Endothelial cell of umbilical vein (primary cell): ENCODE measurements at regions not wholly inside any gene's neighbourhood (a gene's known extent, or its start where the extent isn't known, plus 50 kb on each side); places are given as distances from the start of the nearest gene placed in this dataset.
"Not testable (repeated sequence)": the region's sequence is repeated elsewhere in the genome, so short reads cannot be mapped to it uniquely, and the experiment has no call there.

Experiments
- BruUV-seq: library from RNA; stranded (reverse); fragments of 400-500 nt; replicated peaks from 2 replicates; lab custom pipeline; 2021; lab: Mats Ljungman, UMichigan
- CTCF ChIA-PET: fragments of 300-600, 350-600 bp; sonication (Branson Sonifier 250); formaldehyde crosslinking; loops from one replicate; lab custom pipeline; 2021; ENCODE audit warnings: antibody characterized with exemption, inconsistent platforms; lab: Charles Lee
- POLR2A ChIA-PET: fragments of 300-600, 350-600 bp; sonication (Branson Sonifier 250); formaldehyde crosslinking; loops from one replicate; lab custom pipeline; 2021; ENCODE audit warnings: antibody characterized with exemption, inconsistent platforms; lab: Charles Lee
- DNase-seq: peaks from one replicate; pipeline ENCODE4 v3.0.0-alpha.2; 2011; ENCODE audit warnings: low read depth, low spot score
- FAIRE-seq: peaks from 2 replicates; lab custom pipeline; 2011; peaks lifted over from hg19 to GRCh38; lab: Jason Lieb, UNC
- H2AFZ ChIP-seq: 2 replicates; pipeline ENCODE4 v1.6.0; 2012; ENCODE audit warnings: low read depth, low read length, control low read depth, inconsistent platforms
- H3K27ac ChIP-seq: 2 replicates; pipeline ENCODE4 v1.5.1; 2011; ENCODE audit warnings: low read depth, mild to moderate bottlenecking, control low read depth, low read length, moderate library complexity; ENCODE audit not compliant: insufficient read depth
- H3K27me3 ChIP-seq, 2 experiments: 2 replicates each; pipeline versions ENCODE4 v1.6.0 to v1.6.1; 2011; ENCODE audit warnings: low read length in 2 of 2, mixed read lengths in 1 of 2; ENCODE audit not compliant: control insufficient read depth in 2 of 2, insufficient read depth in 2 of 2
- H3K36me3 ChIP-seq, 2 experiments: 2 replicates in 1 of 2; 3 replicates in 1 of 2; pipeline ENCODE4 v1.5.1; 2011; ENCODE audit warnings: low read length in 2 of 2, mild to moderate bottlenecking in 1 of 2, moderate library complexity in 1 of 2; ENCODE audit not compliant: control insufficient read depth in 2 of 2, insufficient read depth in 2 of 2; ENCODE audit errors: extremely low read depth in 1 of 2
- H3K4me1 ChIP-seq: 3 replicates; pipeline ENCODE4 v1.5.1; 2011; ENCODE audit warnings: mild to moderate bottlenecking, low read length; ENCODE audit not compliant: control insufficient read depth, insufficient read depth; ENCODE audit errors: extremely low read depth
- H3K4me2 ChIP-seq: 2 replicates; pipeline ENCODE4 v1.6.1; 2011; ENCODE audit warnings: low read length, control low read depth, mixed read lengths; ENCODE audit not compliant: insufficient read depth
- H3K4me3 ChIP-seq, 3 experiments: fragments of 200-600 bp in 1 of 3; sonication (generic), shearing (Covaris generic) in 1 of 3; replicated peaks in 1 of 3; 2 replicates each; pipeline ENCODE4 v1.5.1; 2011 to 2016; ENCODE audit warnings: control low read depth in 3 of 3, low read length in 3 of 3, mild to moderate bottlenecking in 2 of 3, inconsistent platforms in 1 of 3, low read depth in 1 of 3, moderate library complexity in 1 of 3; ENCODE audit not compliant: insufficient read depth in 1 of 3
- H3K79me2 ChIP-seq: 2 replicates; pipeline ENCODE4 v1.6.0; 2012; ENCODE audit warnings: low read length, inconsistent platforms; ENCODE audit not compliant: control insufficient read depth, insufficient read depth
- H3K9ac ChIP-seq: replicated peaks from 2 replicates; pipeline ENCODE3; 2011; ENCODE audit warnings: low read length, control low read depth; ENCODE audit not compliant: insufficient read depth; ENCODE audit errors: extremely low read depth
- H3K9me1 ChIP-seq: replicated peaks from 3 replicates; pipeline ENCODE4 v1.6.0; 2011; ENCODE audit warnings: mild to moderate bottlenecking, low read length; ENCODE audit not compliant: control insufficient read depth, insufficient read depth; ENCODE audit errors: extremely low read depth
- H3K9me3 ChIP-seq: replicated peaks from 2 replicates; pipeline ENCODE4 v1.5.1; 2012; ENCODE audit warnings: low read length, inconsistent platforms; ENCODE audit not compliant: control insufficient read depth, insufficient read depth
- H4K20me1 ChIP-seq: replicated peaks from 2 replicates; pipeline ENCODE3; 2011; ENCODE audit warnings: mild to moderate bottlenecking, low read length; ENCODE audit not compliant: control insufficient read depth, insufficient read depth; ENCODE audit errors: extremely low read depth
- EZH2 ChIP-seq: IDR thresholded peaks from 2 replicates; pipeline ENCODE4 v1.6.1; 2012; ENCODE audit warnings: borderline replicate concordance, low read depth, mild to moderate bottlenecking, moderate library complexity, low read length, inconsistent platforms; ENCODE audit not compliant: severe bottlenecking
- FOS ChIP-seq: IDR thresholded peaks from 2 replicates; pipeline ENCODE4 v1.6.1; 2011; ENCODE audit warnings: mild to moderate bottlenecking, low read length, moderate library complexity, borderline replicate concordance; ENCODE audit not compliant: insufficient read depth
- GATA2 ChIP-seq: IDR thresholded peaks from 2 replicates; pipeline ENCODE4 v1.7.0; 2011; ENCODE audit warnings: low read depth, mild to moderate bottlenecking, moderate library complexity, mixed read lengths, low read length; ENCODE audit not compliant: insufficient read length, insufficient read depth
- JUN ChIP-seq: IDR thresholded peaks from 2 replicates; pipeline ENCODE4 v1.6.1; 2011; ENCODE audit warnings: borderline replicate concordance, low read depth; ENCODE audit not compliant: insufficient read length, insufficient read depth
- MYC ChIP-seq: IDR thresholded peaks from one replicate; pipeline ENCODE4 v1.6.1; 2011; ENCODE audit warnings: mild to moderate bottlenecking, low read depth, low read length
- POLR2A ChIP-seq: IDR thresholded peaks from 2 replicates; pipeline ENCODE4 v1.6.1; 2012; ENCODE audit warnings: low read depth, mild to moderate bottlenecking, control low read depth, low read length
- POLR2AphosphoS5 ChIP-seq: IDR thresholded peaks from 2 replicates; pipeline ENCODE4 v1.6.1; 2012; ENCODE audit warnings: low read depth, mild to moderate bottlenecking, control low read depth, low read length, moderate library complexity; ENCODE audit not compliant: insufficient read depth
- dilution Hi-C: fragments of 300-500 bp; cut with MboI; formaldehyde crosslinking; loops from one replicate; pipeline ENCODE4 v1.15.0; 2019; ENCODE audit warnings: low sequenced_read_pairs; ENCODE audit not compliant: extremely low pct_ligation_motif_present
- intact Hi-C: fragments of 100-400 bp; cut with micrococcal nuclease; formaldehyde crosslinking; loops from one replicate; pipeline ENCODE4 v1.10.0; 2022
- TF ChIP-seq, protein P1 (sequence below), 2 donors: IDR thresholded peaks; 1 replicate in 1 of 2; 2 replicates in 1 of 2; pipeline ENCODE4 v1.5.1; 2011; ENCODE audit warnings: low read length in 2 of 2, mild to moderate bottlenecking in 2 of 2, moderate library complexity in 2 of 2, control low read depth in 1 of 2, inconsistent platforms in 1 of 2, low read depth in 1 of 2; ENCODE audit not compliant: insufficient read depth in 1 of 2; ENCODE audit errors: extremely low read depth in 1 of 2
- TF ChIP-seq, protein P2 (sequence below): IDR thresholded peaks from 2 replicates; pipeline ENCODE4 v1.6.1; 2011; ENCODE audit not compliant: insufficient read depth, insufficient read length

DNA sequence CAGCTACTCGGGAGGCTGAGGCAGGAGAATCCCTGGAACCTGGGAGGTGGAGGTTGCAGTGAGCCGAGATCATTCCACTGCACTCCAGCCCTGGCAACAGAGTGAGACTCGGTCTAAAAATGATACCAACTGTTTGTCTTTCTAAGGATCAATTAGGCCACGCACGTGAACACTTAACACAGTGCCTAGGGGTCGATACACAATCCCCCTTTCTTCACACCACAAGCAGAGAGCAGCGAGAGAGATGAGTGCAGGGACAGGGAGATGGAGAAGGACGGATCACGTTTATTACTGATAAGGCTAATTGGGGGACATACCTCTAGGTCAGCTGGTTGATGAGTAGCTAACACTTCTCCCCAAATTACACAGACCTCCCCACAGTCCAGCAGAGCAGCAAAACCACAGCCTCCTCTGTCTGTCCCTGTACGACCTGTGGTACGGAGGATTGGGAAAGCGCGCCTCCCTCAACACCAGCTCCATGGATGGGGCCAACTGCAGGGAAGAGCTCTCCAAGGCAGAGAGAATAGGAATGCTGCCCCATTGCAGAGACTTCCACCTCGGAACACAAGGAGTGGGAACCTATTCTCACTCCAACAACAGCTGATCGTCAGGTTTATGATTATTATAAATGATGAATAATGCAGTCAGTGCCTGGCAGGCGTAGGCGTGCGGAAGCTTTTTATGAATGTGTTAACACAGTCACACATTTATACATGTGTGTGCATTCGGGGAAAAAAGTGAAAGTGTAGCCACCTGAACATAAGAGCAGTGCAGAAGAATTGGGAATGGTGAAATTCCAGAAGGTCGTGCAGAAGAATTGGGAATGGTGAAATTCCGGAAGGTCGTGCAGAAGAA lies 155.1 kb downstream of the C16orf95 start:
- H2AFZ ChIP-seq: no peak overlapping the region
- FAIRE-seq (no peak), DNase-seq (no peak)
- no peak overlapping the region for H3K4me3 ChIP-seq
- H3K4me1 ChIP-seq: no peaks in the 10 kb centered on the region
- H3K27me3 ChIP-seq: peaks cover 7 to 11% of the 10 kb centered on the region in 2 experiments
- H3K27ac ChIP-seq: no peak overlapping the region
- no TSS peak for BruUV-seq
- no peaks in the 10 kb centered on the region for H4K20me1 ChIP-seq
- H3K9me3 ChIP-seq: no peaks in the 10 kb centered on the region
- TF ChIP-seq POLR2A (no peak), GATA2 (no peak), FOS (no peak), JUN (no peak), MYC (no peak), EZH2 (no peak), POLR2AphosphoS5 (no peak)
- TF ChIP-seq, protein P1, sequence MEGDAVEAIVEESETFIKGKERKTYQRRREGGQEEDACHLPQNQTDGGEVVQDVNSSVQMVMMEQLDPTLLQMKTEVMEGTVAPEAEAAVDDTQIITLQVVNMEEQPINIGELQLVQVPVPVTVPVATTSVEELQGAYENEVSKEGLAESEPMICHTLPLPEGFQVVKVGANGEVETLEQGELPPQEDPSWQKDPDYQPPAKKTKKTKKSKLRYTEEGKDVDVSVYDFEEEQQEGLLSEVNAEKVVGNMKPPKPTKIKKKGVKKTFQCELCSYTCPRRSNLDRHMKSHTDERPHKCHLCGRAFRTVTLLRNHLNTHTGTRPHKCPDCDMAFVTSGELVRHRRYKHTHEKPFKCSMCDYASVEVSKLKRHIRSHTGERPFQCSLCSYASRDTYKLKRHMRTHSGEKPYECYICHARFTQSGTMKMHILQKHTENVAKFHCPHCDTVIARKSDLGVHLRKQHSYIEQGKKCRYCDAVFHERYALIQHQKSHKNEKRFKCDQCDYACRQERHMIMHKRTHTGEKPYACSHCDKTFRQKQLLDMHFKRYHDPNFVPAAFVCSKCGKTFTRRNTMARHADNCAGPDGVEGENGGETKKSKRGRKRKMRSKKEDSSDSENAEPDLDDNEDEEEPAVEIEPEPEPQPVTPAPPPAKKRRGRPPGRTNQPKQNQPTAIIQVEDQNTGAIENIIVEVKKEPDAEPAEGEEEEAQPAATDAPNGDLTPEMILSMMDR (IDR thresholded peaks at IDR 0.05; ENCODE audit: extremely low read depth in 1 of 2, insufficient read depth in 1 of 2, low read depth in 1 of 2, low read length in 2 of 2): no peak
- TF ChIP-seq, protein P2, sequence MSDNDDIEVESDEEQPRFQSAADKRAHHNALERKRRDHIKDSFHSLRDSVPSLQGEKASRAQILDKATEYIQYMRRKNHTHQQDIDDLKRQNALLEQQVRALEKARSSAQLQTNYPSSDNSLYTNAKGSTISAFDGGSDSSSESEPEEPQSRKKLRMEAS: no peak
- intact Hi-C loops (no loop called here), dilution Hi-C loops (no loop called here)
- ChIA-PET CTCF (interaction anchor here (1.4 kb wide), 1 partner anchor 17 kb away, joined by 3 read pairs; no protein-coding TSS in a partner anchor), POLR2A (no interaction called here)
- H3K9ac ChIP-seq: no peak overlapping the region
- H3K4me2 ChIP-seq: no peak overlapping the region
- no peaks in the 10 kb centered on the region for H3K36me3 ChIP-seq
- H3K79me2 ChIP-seq: no peaks in the 10 kb centered on the region
- no peaks in the 10 kb centered on the region for H3K9me1 ChIP-seq

- H3K4me2 ChIP-seq, H3K9me1 ChIP-seq, POLR2A ChIA-PET, BruUV-seq, H2AFZ ChIP-seq, H3K36me3 ChIP-seq, H4K20me1 ChIP-seq, intact Hi-C loops, H3K79me2 ChIP-seq, H3K4me1 ChIP-seq, H3K27ac ChIP-seq, H3K9ac ChIP-seq, FAIRE-seq, H3K9me3 ChIP-seq, dilution Hi-C loops, CTCF ChIA-PET, H3K4me3 ChIP-seq, DNase-seq: not testable (repeated sequence)
- H3K27me3 ChIP-seq: peaks cover 9 to 11% of the 10 kb centered on the region in 2 experiments
Observed at GRCh38 chr16:87162799-87163198, 154.4 kb downstream of the C16orf95 start.
